C4-2B (cell line): ENCODE measurements at regions not wholly inside any gene's neighbourhood (a gene's known extent, or its start where the extent isn't known, plus 50 kb on each side); places are given as distances from the start of the nearest gene placed in this dataset.

Experiments used
- ZFX ChIP-seq: fragments of 450-650 bp; IDR thresholded peaks from 2 replicates; pipeline ENCODE4 v1.6.1; 2017
- TF ChIP-seq, protein P1 (sequence below): fragments of 450-650 bp; conservative IDR thresholded peaks from 2 replicates; pipeline ENCODE4 v1.5.1; 2017; ENCODE audit warnings: mild to moderate bottlenecking

DNA sequence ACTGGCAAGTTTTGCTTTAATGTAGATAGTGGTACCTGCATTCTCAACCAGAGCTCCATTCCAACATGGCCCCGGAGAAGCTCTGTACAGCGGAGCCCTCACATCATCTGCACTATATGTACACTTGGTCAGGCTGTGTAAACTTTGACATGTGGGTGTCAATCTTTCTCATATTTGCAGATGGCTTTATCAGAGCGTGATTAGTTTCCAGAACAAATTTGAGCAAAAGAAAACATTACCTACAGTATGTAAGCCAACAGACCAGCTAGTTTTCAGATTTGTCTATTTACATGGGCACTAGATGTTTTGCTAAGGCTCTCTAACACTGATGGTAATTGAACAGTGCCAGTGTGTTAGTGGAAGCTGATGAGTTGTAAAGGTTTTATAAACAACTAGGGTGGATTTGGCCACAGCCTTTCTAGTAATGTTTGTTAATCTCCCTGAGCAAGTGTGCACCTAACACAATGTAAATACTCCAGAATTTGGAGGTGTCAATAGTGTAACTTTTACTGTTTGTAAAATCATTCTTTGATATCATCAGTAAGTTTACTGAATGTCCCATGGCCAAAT is 131.8 kb downstream of the FOXA2 start:
- TF ChIP-seq, protein P1, sequence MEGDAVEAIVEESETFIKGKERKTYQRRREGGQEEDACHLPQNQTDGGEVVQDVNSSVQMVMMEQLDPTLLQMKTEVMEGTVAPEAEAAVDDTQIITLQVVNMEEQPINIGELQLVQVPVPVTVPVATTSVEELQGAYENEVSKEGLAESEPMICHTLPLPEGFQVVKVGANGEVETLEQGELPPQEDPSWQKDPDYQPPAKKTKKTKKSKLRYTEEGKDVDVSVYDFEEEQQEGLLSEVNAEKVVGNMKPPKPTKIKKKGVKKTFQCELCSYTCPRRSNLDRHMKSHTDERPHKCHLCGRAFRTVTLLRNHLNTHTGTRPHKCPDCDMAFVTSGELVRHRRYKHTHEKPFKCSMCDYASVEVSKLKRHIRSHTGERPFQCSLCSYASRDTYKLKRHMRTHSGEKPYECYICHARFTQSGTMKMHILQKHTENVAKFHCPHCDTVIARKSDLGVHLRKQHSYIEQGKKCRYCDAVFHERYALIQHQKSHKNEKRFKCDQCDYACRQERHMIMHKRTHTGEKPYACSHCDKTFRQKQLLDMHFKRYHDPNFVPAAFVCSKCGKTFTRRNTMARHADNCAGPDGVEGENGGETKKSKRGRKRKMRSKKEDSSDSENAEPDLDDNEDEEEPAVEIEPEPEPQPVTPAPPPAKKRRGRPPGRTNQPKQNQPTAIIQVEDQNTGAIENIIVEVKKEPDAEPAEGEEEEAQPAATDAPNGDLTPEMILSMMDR: no peak
- no peak for TF ChIP-seq ZFX
